ENCODE measurements at regions not wholly inside any gene's neighbourhood (a gene's known extent, or its start where the extent isn't known, plus 50 kb on each side); places are given as distances from the start of the nearest gene placed in this dataset.

DNA sequence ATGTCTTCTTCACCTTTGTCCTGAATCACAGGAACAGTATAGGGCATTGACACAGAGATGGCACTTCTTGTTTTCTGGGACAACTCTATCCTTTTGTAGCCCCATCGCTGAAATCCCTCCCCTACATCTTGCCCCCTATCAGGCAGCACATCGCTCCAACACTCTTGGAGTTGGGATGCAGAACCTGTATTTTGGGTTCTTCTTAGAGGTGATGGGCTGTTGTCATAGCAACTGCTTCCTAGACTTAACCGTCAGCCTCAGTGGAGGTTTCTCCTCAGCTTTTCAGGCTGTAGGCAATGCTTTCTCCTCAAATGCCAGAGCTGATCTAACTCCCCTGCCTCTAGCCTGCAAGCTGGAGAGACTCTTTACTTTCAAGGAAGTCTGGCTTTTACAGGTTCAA lies 99.9 kb upstream of the SPRED2 start (continued):
- TF ChIP-seq, protein P1, sequence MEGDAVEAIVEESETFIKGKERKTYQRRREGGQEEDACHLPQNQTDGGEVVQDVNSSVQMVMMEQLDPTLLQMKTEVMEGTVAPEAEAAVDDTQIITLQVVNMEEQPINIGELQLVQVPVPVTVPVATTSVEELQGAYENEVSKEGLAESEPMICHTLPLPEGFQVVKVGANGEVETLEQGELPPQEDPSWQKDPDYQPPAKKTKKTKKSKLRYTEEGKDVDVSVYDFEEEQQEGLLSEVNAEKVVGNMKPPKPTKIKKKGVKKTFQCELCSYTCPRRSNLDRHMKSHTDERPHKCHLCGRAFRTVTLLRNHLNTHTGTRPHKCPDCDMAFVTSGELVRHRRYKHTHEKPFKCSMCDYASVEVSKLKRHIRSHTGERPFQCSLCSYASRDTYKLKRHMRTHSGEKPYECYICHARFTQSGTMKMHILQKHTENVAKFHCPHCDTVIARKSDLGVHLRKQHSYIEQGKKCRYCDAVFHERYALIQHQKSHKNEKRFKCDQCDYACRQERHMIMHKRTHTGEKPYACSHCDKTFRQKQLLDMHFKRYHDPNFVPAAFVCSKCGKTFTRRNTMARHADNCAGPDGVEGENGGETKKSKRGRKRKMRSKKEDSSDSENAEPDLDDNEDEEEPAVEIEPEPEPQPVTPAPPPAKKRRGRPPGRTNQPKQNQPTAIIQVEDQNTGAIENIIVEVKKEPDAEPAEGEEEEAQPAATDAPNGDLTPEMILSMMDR (IDR thresholded peaks at IDR 0.05), result no peak
- TF ChIP-seq FOSL2 (IDR thresholded peaks at IDR 0.05; ENCODE audit: borderline replicate concordance, low read depth) (no peak), CHD2 (IDR thresholded peaks at IDR 0.05; ENCODE audit: low read length, partially characterized antibody) (no peak), EZH2phosphoT487 (IDR thresholded peaks at IDR 0.05; ENCODE audit: borderline replicate concordance, low read depth) (no peak), TCF12 (IDR thresholded peaks at IDR 0.05) (no peak), RAD21 (IDR thresholded peaks at IDR 0.05; ENCODE audit: low read length) (no peak)

DNA sequence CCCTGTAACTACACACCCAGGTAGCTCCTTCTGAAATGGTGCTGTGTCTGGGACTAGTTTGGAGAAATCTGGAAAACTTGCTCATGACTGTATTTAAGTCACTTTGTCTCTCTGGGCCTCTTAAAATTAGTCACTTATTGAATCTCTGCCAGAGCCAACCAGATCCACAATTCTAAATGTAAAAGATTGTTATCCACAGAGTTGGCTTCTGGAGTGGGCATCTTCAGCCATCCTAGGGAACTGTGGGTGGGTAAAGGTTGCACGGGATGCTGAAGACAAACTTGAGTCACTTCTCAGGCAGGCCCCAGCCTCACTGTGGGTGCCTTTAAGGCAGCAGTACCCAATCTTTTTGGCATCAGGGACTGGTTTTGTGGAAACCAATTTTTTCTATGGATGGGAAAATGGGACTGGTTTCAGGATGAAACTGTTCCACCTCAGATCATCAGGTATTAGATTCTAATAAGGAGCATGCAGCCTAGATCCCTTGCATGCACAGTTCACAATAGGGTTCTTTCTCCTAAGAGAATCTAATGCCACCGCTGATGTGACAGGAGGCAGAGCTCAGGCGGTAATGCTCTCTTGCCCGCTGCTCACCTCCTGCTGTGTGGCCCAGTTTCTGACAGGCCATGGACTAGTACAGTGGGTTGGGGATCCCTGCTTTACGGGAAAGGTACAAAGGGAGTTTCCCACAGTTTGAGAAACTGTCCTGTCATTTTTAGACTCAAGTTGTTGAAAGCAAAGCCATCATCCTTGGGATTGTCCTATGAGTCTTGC lies 98.3 kb upstream of the SPRED2 start:
- Histone ChIP-seq H3K4me2 (peak overlapping the region; percentile 59; the same call in 1 of the 2 replicates), H3K9me3 (no peaks in the 10 kb centered on the region), H3K9ac (no peak overlapping the region; the same call in 1 of the 2 replicates), H3K79me2 (ENCODE audit: insufficient read depth) (no peaks in the 10 kb centered on the region), H3K4me3 (ENCODE audit: low read depth in 2 of 2, low read length in 1 of 2) (no peak overlapping the region), H3F3A (replicated peaks; ENCODE audit: insufficient read depth) (peaks cover 12% of the 10 kb centered on the region), H3K36me3 (replicated peaks in 1 of 2; ENCODE audit: control insufficient read depth in 1 of 2, insufficient read depth in 2 of 2, low read length in 1 of 2) (no peaks in the 10 kb centered on the region), H3K27ac (ENCODE audit: low read depth in 2 of 2, low read length in 1 of 2) (peak overlapping the region in 1 of 2 experiments; percentile 82; a peak in 2 of 4 replicates), H4K20me1 (ENCODE audit: insufficient read depth) (no peaks in the 10 kb centered on the region), H3K4me1 (ENCODE audit: control insufficient read depth in 1 of 2, insufficient read depth in 2 of 2, low read depth in 1 of 2, low read length in 1 of 2) (peaks cover 12 to 14% of the 10 kb centered on the region in 2 experiments), H2AFZ (ENCODE audit: low read depth) (no peak overlapping the region; the same call in 1 of the 2 replicates), H3K9me2 (no peaks in the 10 kb centered on the region), H3K27me3 (ENCODE audit: insufficient read depth) (no peaks in the 10 kb centered on the region)
- POLR2A ChIA-PET, result no interaction called here
- DNase-seq, result peak; percentile 43
- TF ChIP-seq NFIC (IDR thresholded peaks at IDR 0.05; ENCODE audit: borderline replicate concordance), result peak; percentile 84
- TF ChIP-seq POLR2AphosphoS5 (IDR thresholded peaks at IDR 0.05; ENCODE audit: low read depth, low read length), result no peak
- peak; percentile 18; the same call in 1 of the 2 replicates for TF ChIP-seq GATA2 (CRISPR knock-in tag; IDR thresholded peaks at IDR 0.05)
- TF ChIP-seq TCF12 (IDR thresholded peaks at IDR 0.05), result peak; percentile 72
- peak; percentile 66 for TF ChIP-seq JUND (IDR thresholded peaks at IDR 0.05)
- TF ChIP-seq, protein P2, sequence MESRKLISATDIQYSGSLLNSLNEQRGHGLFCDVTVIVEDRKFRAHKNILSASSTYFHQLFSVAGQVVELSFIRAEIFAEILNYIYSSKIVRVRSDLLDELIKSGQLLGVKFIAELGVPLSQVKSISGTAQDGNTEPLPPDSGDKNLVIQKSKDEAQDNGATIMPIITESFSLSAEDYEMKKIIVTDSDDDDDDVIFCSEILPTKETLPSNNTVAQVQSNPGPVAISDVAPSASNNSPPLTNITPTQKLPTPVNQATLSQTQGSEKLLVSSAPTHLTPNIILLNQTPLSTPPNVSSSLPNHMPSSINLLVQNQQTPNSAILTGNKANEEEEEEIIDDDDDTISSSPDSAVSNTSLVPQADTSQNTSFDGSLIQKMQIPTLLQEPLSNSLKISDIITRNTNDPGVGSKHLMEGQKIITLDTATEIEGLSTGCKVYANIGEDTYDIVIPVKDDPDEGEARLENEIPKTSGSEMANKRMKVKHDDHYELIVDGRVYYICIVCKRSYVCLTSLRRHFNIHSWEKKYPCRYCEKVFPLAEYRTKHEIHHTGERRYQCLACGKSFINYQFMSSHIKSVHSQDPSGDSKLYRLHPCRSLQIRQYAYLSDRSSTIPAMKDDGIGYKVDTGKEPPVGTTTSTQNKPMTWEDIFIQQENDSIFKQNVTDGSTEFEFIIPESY (IDR thresholded peaks at IDR 0.05; ENCODE audit: borderline replicate concordance, low read depth), result no peak
- CTCF ChIA-PET, result no interaction called here
- WGBS (ENCODE audit: low lambda C conversion rate), result 68% methylated on average over 5 of the region's 5 CpGs

DNA sequence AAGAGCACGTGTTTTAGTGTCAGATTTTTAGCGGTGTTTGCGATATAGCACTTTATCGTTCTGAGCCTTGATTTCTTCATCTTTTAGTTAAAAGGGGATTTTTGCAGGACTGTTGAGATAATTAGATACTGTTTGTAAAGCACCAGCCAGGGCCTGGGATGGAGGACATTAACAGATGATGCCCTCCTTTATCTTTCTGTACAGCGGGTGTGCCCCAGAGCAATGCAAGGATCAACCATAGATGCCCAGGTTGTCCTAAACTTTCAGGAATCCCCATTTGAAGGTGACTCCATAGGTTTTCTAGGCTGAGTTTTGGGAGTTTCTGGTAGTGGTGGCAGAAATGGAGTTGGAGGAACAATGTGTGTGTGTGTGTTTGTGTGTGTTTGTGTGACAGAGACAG lies 97.0 kb upstream of the SPRED2 start:
- H3F3A ChIP-seq (replicated peaks; ENCODE audit: insufficient read depth), result peaks cover 12% of the 10 kb centered on the region
- H2AFZ ChIP-seq (ENCODE audit: low read depth), result no peak overlapping the region
- no peaks in the 10 kb centered on the region for H3K9me2 ChIP-seq
- no peaks in the 10 kb centered on the region for H3K27me3 ChIP-seq (ENCODE audit: insufficient read depth)
- H3K4me2 ChIP-seq, result no peak overlapping the region
- no peak overlapping the region for H3K9ac ChIP-seq
- no peaks in the 10 kb centered on the region for H4K20me1 ChIP-seq (ENCODE audit: insufficient read depth)
- peaks cover 12 to 14% of the 10 kb centered on the region in 2 experiments for H3K4me1 ChIP-seq (ENCODE audit: control insufficient read depth in 1 of 2, insufficient read depth in 2 of 2, low read depth in 1 of 2, low read length in 1 of 2)
- no peaks in the 10 kb centered on the region for H3K79me2 ChIP-seq (ENCODE audit: insufficient read depth)
- H3K27ac ChIP-seq (ENCODE audit: low read depth in 2 of 2, low read length in 1 of 2), result no peak overlapping the region
- H3K9me3 ChIP-seq, result no peaks in the 10 kb centered on the region
- H3K36me3 ChIP-seq (replicated peaks in 1 of 2; ENCODE audit: control insufficient read depth in 1 of 2, insufficient read depth in 2 of 2, low read length in 1 of 2), result no peaks in the 10 kb centered on the region
- peak; percentile 54 for DNase-seq
- no peak overlapping the region for H3K4me3 ChIP-seq (ENCODE audit: low read depth in 2 of 2, low read length in 1 of 2)
- TF ChIP-seq GABPA (IDR thresholded peaks at IDR 0.05; ENCODE audit: low read depth), result no peak
- no peak for TF ChIP-seq RFX5 (IDR thresholded peaks at IDR 0.05; ENCODE audit: low read length)
- TF ChIP-seq MXI1 (IDR thresholded peaks at IDR 0.05; ENCODE audit: low read depth, low read length), result 0 out of 2 replicates have a peak, but pooled peaks have one; percentile 5
- no peak for TF ChIP-seq RCOR1 (IDR thresholded peaks at IDR 0.05; ENCODE audit: low read length)
- no peak for TF ChIP-seq CHD2 (IDR thresholded peaks at IDR 0.05; ENCODE audit: low read length, partially characterized antibody)
- TF ChIP-seq RAD21 (IDR thresholded peaks at IDR 0.05; ENCODE audit: low read length), result no peak
- TF ChIP-seq FOXM1 (IDR thresholded peaks at IDR 0.05; ENCODE audit: low read depth), result no peak
- TF ChIP-seq RXRA (IDR thresholded peaks at IDR 0.05; ENCODE audit: borderline replicate concordance, low read depth), result no peak
- TF ChIP-seq GATA2 (CRISPR knock-in tag; IDR thresholded peaks at IDR 0.05), result peak; percentile 56; the same call in 1 of the 2 replicates
- WGBS (ENCODE audit: low lambda C conversion rate), result 95% methylated on average over 5 of the region's 5 CpGs
- CTCF ChIA-PET, result no interaction called here
- POLR2A ChIA-PET, result no interaction called here
